Posterior cingulate gyrus (tissue), 11 donors: ENCODE measurements at regions not wholly inside any gene's neighbourhood (a gene's known extent, or its start where the extent isn't known, plus 50 kb on each side); places are given as distances from the start of the nearest gene placed in this dataset.
A peak's percentile ranks its signal among the peaks of the same experiment; 100 is the strongest.

Experiments
- DNase-seq, 10 donors: peaks; one replicate each; pipeline versions ENCODE4 v3.0.0 to v3.0.0-alpha.2; 2020 to 2021; ENCODE audit warnings: mixed read lengths in 3 of 10
- intact Hi-C: fragments of 100-400 bp; cut with DNase I; formaldehyde crosslinking; loops from one replicate; pipeline ENCODE4 v1.15.1; 2023

DNA sequence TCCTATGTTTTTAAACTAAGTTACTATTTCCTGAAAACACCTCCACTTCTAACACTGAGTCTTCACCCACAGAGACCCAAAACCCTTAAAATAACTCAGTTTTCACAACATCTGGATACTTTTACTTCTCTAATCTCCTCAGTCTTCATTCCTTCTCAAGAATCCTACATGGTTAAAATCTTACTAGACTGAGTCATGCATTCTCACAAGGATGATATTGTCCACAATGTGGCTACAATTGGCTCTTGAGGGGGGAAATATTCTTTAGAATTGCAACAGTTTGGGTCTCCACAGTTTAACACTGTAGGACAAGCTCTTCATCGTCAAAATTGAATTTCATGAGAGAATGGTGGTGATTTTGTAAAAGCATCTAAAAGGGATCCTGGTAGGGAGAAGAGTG lies 397.1 kb downstream of the SLITRK5 start:
- no peak for DNase-seq
- intact Hi-C loops = no loop called here

DNA sequence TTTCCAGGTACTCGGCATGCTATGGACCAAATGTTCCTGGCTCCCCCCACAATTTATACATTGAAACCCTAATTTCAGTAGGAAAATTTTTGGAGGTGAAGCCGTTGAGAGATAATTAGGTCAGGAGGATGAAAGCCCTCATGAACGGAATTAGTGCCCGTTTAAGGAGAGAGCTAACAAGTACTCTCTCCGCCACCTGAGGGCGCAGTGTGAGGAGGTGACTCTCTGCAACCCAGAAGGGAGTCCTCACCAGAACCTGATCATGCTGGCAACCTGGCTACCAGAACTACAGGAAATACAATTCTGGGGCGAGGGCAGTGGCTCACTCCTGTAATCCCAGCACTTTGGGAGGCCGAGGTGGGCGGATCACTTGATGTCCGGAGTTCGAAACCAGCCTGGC lies 397.8 kb downstream of the SLITRK5 start:
- intact Hi-C loops = no loop called here

DNA sequence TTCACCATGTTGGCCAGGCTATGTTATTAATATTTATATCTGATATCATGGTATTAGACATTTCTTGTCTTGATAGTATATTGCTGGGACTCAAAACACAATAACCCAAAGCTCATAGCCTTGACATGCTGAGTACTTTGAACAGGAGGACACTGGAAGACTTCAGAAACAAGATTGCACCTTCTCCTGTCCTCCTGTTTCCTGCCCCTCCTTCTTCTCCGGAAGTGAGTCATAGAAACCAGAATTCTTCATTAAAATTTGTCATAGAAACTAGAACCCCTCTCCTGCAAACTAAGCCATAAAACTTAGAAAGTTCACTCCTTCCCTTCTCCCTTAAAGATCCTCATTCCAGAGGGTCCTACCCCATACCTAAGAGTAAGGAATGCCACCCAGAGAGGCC lies 400.2 kb downstream of the SLITRK5 start:
- intact Hi-C loops = no loop called here
- DNase-seq = no peak

More for the DNA sequence above, 397.8 kb downstream of the SLITRK5 start:
- peak in 1 of 10 donors; percentile 24 for DNase-seq

DNA sequence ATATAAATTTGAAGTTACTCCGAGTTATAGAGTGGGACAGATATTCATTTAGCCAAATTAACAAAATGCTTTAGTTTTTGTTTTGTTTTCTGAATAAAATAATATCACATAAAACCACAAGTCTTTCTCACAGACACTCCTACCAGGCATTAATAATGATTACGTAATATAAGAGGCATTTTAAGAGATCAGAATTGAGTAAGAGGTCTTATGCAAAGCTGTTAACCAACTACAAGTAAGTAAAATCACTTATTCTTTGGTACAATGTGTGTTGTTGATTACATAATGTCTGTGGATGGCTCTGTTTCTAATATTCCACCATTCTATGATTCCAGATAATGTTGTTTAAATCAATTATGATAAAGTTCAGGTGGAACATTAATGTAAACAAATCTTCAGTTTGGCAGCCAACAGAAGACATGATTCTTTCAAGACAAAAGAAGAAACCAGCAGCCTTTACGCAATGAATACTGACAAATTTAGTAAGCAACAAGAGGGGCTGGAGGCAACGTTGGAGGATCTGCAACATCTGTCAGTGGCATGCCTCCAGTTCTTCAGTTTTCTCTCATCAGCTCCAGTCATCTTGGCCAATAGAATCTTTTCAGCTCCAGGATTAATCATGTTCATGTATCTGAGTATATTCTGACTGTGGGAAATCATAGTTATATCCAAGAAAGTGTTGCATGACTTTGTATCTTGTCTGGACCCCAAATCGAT lies 403.8 kb downstream of the SLITRK5 start:
- intact Hi-C loops = no loop called here
- DNase-seq = no peak

DNA sequence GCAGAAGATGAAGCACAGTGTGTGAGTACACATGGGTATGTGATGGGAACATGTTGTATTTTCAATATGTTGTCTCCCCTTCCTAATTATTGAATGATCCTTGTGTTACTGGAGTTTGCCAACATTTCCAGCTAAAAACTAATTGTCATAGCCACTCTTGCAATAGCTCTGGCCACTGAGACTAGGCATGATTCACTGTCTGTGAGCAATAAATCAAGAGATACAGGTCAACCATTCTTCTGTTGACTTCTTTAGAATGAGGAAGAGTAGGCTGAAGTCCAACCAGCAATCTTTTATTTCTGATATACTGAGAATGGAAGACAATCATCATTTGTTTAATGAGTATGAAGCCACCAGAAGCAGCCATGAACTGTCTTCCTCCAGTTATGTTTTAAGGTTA lies 413.9 kb downstream of the SLITRK5 start:
- DNase-seq = no peak
- intact Hi-C loops = no loop called here

DNA sequence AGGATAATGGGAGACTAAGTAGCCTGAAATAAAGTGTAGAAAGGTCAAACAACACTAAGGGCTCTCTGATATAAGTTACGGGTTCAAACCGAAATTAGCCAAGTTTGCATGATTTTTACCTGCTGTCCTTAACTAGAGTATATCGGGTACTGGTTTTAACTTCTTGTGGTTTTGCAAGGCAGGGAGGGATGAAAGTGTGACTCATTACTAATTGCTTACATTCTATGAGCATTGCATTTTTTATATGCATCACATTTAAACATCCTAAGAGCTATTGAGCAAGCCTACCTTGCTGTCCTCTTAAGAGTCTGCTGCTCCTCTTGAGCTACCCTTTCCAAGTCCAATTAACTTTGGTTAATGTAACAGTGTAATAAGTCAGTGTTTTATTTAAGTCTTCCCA lies 415.4 kb downstream of the SLITRK5 start:
- DNase-seq = no peak
- intact Hi-C loops = no loop called here

DNA sequence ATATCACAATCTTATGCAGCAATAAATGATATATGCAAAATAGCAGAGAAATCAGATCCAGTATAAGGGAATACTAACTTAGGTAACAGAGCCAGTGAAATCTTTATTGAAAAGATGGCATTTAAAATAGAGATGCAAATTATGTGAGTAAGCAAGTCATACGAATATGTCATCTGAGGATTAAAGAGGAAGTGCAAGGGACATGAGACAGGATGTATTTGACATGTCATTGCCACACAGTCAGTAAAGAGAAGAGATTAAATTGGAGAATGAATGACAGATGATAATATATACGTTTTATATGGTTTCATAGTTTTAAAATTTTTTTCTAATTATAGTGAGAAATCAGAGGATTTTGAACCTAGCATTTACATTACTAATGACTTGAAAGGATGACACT lies 426.4 kb downstream of the SLITRK5 start:
- no peak for DNase-seq
- intact Hi-C loops = no loop called here

DNA sequence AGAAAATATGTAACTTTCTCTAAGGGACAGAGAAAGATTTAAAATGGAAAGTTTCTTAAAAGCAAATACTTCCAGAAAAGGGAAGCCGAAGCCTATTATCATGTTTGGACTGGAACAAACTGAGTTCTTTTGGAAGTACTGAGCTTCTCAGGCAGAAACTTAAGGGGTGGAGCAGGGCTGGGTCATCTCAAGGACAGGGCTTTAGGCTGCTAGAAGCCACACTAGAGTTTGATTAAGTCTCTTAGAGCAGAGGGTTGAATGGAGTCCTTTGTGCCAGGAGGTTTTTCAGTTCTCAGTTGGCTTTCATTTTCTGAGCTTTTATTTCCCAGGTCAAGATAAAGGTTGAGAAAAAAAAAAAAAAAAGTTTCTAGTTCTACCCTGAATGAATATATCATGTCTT lies 432.7 kb downstream of the SLITRK5 start:
- intact Hi-C loops = no loop called here
- DNase-seq = no peak

DNA sequence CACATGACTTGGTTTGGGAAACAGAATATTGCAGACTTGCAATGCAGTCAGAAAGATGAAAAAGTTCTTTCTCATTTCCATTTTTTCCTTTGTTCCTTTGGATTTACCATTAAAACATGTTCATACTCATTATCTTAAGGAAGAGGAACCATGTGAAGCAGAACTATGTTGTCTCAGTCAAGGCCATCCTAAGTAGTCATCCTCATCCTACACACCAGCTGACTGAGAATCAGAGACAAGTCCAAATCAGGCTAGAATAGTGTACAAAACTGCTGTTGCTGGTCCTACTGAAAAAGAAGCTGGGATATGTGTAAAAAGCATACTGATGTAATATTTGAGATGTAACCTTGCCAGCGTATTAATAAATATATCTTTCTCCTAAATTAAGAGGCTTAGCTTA lies 433.4 kb downstream of the SLITRK5 start:
- intact Hi-C loops = no loop called here
- DNase-seq = no peak

DNA sequence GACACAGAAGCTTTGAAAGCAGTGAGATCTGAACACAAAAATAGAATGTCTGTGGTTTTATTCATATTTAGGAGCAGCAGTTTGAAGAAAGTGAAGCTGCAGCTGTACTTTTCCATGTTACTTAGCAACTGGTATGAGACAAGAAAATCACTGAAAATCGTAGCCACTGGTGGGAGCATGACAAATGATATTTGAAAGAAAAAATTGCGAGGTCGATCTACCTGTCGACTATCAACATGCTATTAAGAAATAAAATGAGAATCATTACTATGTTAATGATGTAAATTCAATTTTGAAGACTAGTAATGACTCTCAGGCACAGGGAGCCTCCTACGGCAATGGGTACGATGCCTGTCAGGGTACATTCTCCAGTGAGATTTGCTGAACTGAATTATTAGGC lies 436.4 kb downstream of the SLITRK5 start:
- intact Hi-C loops = no loop called here
- peak in 1 of 10 donors; percentile 37 for DNase-seq

DNA sequence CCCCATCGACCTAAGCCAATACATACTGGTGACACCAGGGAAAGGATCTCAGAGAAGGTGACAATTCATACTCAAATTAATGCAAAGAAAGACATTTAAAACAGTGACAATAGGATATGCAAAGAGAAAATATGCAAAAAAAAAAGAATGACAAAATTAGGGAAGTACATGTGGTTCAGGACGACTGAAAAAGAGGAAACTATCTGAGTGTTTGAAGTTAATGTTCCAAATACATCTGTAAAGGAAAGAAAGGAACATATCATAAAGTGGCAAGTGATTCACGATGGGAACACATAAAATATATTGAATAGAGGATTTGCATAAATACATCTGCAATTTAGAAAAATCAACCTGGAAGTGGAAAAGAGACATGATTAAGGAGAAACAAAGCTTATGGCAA lies 441.4 kb downstream of the SLITRK5 start:
- intact Hi-C loops = no loop called here
- no peak for DNase-seq

DNA sequence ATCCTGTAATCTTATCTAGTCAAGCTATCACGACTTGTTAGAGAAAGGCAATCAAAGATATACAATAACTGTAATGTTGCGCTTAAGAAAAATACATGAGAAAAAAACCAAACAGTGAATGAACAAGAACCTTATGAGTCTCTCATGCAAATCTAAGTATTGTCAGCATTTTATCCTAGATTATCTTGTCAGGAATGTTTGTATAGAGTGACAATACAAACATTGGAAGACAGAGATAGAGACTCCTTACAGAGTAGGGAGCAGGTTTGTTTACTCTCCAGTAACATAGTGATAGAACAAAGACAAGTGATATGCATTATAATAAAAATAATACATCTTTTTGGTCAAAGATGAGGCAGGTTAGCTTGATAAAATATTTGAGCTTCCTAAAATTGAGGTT lies 444.8 kb downstream of the SLITRK5 start:
- intact Hi-C loops = no loop called here
- no peak for DNase-seq

DNA sequence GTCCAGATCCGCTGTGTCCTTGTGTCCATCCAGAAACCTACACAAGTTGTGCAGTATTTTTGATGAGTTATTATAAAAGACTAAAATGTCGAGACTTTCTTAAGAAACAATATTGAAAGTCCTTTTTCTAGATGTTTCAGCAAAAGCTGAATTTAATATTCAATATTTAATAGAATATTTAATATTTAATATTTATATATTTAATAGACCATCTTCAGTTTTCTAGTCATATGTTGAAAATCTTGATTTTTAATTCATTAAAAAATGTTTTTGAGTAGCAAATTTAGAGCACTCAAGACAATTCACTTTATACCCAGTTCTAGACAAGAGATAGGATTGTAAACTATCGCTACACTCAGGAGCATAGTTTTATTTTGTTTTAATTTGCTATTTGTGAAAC lies 447.8 kb downstream of the SLITRK5 start:
- intact Hi-C loops = no loop called here
- no peak for DNase-seq

DNA sequence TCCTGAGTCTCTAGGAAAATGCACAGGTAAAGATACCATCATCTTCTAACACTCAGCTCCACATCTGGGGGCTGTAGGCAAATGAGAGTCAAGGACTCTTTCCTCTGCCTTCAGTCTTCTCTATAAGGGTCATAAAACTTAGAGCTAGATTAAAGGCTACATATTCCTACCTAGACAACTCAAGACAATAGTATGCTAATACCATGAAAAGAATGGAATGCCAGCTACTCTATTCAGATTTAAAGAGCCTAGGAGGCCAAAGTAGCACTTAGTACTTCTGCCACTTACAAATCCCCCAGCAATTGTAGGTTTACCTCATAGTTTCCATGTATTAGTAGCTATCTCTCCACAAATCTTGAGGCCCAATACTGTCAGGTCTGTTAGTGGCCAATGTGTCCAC lies 453.0 kb downstream of the SLITRK5 start:
- intact Hi-C loops = no loop called here

DNA sequence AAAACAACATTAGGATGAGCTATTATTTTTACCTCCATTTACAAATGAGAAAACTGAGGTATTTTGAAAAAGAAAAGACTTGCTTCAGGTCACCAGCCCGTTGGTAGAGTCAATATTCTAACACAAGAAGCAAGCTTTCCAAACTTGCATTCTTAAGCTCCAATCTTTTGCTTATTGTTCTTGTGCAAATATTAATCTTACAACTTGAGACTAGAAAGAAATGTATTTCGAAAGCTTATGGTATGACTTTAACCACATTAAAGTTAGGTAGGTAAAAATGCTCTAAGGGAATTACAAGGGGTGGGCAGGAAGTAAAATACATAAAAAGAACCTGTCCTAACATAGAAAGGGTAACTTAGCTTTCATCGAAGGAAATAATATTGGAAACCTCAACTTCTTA lies 453.9 kb downstream of the SLITRK5 start:
- no peak for DNase-seq
- intact Hi-C loops = no loop called here

More for the DNA sequence above, 453.0 kb downstream of the SLITRK5 start:
- DNase-seq = no peak

DNA sequence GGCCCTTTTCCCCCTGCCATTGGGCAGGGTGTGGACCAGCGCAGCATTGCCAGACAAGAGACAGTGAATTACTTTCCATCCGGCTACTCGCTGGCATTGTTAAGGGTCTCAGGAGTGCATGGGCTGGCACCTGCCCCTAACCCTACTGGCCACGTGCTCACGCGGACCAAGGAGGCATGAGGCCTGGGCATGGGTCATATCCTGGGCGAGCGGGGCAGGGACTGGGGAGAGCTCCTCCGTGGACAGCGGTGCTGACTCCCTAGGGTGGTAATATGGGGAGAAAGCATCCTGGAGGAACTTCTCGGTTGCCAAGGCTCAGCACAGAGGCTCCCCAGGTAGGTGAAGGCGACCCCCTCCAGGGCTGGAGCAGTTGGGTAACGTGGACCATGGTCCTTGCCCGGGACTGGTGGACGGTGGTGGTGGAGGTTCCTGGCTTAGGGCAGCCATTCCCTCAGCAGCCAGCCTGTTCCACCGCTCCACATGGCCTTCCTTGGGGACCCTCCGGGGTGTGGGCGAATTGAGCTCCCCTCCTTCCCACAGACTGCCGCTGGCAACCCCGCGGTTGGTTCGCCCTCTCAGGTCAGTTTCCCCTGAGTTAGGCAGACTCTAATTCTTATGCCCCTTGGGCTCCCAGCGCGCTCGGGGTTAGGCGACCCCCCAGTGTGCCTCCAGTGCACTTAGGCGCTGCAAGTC lies 465.1 kb downstream of the SLITRK5 start:
- DNase-seq = peak in 1 of 10 donors; percentile 75
- intact Hi-C loops = no loop called here

DNA sequence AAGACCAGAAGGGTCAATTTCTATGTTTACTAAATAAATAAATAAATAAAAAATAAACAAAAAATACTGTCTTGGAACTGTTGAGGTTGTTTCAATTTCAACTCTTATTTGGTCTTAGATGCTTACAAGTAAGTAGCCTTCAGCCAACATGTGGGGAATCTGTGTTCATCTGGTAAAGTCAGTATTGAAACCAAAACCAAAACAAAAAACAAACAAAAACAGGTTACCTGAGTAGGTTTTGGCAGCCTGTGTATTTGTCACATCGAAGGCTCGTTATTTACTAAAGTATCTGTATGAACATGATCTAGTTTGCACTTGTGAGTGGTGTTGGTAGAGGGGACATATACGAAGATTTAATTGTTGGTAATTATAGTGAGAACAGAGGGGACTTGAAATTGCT lies 471.5 kb downstream of the SLITRK5 start:
- DNase-seq = no peak
- intact Hi-C loops = no loop called here

DNA sequence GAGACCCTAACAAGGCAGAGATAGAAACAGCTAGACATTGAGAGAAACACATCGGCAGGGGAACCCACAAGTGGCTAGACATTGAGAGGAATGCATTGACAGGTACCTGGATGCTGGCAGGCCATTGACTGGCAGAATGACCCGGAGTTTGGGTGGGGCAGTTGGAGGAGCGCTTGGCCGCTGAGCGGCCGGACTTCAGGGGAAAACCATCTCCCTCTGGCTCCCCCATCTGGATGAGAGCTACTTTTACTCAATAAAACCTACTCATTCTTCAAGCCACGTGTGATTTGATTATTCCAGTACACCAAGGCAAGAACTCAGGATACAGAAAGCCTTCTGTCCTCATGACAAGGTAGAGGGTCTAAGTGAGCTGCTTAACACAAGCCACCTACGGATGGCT lies 473.4 kb downstream of the SLITRK5 start:
- DNase-seq = no peak
- intact Hi-C loops = no loop called here

DNA sequence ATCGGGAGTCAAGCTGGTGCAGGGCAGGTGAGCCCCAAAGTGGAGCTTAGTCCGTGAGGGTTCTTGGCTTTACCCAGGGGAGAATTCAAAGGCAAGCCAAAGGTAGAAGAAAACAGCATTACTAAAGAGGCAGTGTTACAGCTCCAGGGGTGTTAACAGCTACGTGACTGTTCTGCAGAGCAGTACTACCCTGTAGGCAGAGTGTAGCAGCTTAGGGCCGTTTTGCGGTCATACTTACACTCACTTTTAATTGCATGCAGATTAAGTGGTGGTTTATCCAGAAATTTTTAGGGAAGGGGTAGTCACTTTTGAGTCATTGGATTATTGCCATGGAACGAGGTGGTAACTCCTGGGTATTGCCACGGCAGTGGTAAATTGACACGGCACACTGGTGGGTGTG lies 482.2 kb downstream of the SLITRK5 start:
- intact Hi-C loops = no loop called here
- no peak for DNase-seq

DNA sequence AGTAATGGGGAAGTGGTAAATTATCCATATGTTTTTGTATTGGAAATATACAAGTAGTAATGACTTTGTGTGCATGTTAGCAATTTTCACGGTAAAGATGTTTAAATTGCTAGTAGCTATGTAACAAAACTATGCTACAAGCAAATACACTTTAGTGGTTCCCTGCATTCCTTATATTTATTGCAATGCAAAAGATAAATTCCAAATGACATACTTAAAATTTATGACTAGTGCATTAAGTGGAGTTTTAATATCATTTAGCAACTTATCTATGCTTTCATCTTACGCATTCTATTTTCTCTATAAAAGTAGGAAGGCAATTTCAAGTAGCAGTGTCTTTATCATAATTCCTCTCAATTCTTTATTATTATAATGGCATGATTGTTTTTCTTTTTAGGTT lies 482.8 kb downstream of the SLITRK5 start:
- intact Hi-C loops = no loop called here
- no peak for DNase-seq

DNA sequence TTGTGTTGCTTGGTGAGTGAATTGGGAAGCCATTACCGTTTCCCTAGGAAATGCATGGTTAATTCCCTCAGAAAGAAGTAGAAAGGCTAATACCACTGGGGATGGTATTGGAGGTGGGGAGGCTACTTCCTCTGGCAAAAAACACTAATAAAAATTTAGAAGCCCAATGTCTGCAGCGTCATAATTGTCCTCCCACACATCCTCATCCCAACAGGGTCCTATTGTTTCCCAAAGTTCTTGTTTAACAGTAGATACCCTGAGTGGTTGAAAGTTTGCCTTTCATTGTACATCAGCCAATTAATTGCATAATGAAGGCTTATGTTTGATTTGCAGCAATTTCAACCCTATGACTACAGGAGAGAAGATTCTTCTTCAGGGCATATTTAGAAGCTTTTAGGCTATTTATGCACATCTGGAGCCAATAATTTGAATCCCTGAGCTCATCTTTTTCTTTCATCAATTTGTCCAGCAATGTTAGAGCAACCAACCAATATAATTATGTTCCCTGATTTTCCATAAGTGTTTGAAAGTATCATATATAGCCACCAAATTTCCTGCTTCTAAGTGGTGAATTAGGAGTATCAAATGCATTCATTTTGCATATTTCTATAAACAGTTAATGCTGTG lies 491.0 kb downstream of the SLITRK5 start:
- DNase-seq = no peak
- intact Hi-C loops = no loop called here

DNA sequence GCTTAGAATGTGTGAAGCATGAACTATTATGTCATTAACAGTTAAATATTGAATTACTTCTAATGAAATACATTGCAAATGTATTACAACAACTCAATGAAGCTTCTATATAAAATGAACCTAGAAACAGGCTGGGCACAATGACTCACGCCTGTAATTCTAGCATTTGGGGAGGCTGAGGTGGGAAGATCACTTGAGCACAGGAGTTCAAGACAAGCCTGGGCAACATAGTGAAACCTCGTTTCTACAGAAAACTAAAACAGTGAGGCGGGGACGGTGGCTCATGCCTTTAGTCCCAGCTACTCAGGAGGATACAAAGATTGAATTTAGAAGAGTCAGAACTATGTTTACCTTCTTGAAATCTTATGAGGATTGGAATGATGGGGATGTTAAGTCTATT lies 505.1 kb downstream of the SLITRK5 start:
- no peak for DNase-seq
- intact Hi-C loops = no loop called here
